SHP77 (cell line): ENCODE measurements at regions not wholly inside any gene's neighbourhood (a gene's known extent, or its start where the extent isn't known, plus 50 kb on each side); places are given as distances from the start of the nearest gene placed in this dataset.
"Not testable (repeated sequence)": the region's sequence is repeated elsewhere in the genome, so short reads cannot be mapped to it uniquely, and the experiment has no call there.

Source experiments
- DNase-seq, 2 experiments: peaks; one replicate each; lab custom pipeline; 2025; lab: John Stamatoyannopoulos, UW

- DNase-seq = no peak
Measured at GRCh38 chr5:45893309-45893708, 197.1 kb upstream of the HCN1 start.

GRCh38 chr5:45890441-45891080, 194.4 kb upstream of the HCN1 start:
- DNase-seq = not testable (repeated sequence)

DNA sequence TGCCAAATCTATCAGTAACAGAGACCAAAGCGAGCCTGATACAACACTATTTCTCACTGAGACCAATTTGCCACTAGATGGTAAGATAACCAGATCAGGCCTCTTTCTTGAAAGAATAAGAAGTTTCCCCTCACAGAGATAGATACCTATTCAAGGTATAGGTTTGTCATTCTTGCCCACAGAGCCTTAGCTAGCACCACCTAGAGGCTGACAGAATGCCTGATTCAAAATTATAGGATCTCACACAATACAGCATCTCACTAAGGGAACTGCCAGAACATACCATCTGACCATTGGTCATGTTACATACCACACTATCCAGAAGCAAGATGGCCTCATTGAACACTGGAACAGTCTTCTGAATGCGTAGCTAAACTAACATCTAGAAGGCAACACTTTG, 166.6 kb upstream of the HCN1 start:
- DNase-seq = no peak

- DNase-seq = no peak
Measured at GRCh38 chr5:45847877-45848276, 151.7 kb upstream of the HCN1 start.

GRCh38 chr5:45826055-45826454, 129.9 kb upstream of the HCN1 start:
- DNase-seq = no peak

DNA sequence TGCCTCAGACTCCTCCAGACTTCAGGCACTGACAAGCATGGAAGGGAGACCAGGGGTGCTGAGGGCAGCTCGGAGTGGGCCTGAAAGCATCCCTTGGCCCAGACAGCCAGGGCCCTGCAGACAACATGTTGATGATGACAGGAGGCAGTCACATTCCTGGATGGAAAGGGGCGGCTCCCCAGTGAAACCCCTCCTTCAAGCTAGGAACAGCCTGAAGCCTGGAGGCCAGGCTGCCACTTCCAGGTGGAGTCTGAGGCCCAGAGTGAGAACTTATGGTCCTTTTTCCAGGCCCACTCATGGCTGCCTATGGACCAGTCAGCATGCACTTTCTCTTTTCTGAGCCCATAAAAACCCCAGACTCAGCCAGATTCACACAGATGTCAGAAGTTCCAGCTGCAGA, 104.2 kb upstream of the HCN1 start:
- no peak for DNase-seq

DNA sequence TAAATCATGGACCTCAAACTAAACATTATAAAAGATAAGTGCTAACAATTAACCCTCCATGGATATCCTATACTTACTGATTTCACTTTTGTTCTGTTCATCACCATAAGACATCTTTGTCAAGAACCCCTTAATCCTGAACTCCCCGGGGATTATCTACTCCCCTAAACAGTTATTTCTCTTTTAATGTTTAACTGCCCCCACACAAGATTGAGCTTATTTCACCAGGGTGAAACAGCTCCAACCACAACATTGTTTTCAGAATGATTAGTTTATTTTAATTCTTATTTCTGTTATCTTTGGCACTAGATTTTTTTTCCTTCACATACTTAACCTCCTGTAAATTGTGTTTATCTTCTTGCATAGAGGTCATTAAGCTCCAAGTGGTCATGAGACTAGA, 103.2 kb upstream of the HCN1 start:
- no peak for DNase-seq

DNA sequence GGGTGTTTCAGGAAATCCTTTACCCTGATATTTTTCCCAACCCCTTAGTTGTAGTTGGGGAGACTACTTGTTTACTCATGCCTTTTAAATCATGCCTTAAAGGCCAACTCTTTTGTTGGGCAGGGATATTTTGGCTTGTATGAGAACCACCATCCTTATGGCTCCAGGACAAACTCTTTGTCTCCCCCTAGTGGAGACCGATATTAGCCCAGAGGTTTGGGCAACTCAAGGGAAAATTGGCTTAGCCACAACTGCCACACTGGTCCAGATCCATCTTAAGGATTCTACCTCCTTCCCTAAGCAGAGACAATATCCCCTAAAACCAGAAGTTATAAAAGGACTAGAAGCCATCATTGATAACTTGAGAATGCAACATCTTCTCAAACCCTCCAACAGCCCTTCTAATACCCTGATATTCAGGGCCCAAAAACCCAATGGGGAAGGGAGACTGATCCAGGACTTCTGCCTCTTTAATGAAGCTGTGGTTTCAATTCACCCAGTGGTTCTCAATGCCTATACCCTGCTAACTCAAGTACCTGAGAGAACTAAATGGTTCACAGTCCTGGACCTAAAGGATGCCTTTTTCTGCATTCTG, 100.9 kb upstream of the HCN1 start:
- peak in 1 of 2 experiments; percentile 4 for DNase-seq

DNA sequence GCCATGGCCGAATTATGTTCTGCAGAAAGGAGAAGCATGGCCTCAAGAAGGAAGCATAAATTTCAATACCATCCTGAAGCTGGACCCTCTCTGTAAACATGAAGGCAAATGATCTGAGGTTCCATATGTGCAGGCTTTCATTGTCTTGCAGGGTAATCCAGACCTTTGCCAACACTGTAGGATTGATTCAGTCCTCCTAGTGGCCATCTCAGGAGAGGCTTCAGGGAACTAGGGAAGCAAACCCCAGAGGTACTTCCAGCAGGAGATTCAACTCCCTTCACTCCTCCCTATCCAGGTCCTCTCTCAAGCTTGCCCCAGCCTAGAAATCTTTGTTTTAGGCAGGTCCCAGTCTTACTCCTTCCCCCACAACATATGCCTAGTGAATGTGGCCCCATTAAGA, 99.3 kb upstream of the HCN1 start:
- no peak for DNase-seq

GRCh38 chr5:45793638-45794532, 97.7 kb upstream of the HCN1 start:
- DNase-seq = no peak

- DNase-seq = no peak
Measured at GRCh38 chr5:45779874-45780671, 83.9 kb upstream of the HCN1 start.

DNA sequence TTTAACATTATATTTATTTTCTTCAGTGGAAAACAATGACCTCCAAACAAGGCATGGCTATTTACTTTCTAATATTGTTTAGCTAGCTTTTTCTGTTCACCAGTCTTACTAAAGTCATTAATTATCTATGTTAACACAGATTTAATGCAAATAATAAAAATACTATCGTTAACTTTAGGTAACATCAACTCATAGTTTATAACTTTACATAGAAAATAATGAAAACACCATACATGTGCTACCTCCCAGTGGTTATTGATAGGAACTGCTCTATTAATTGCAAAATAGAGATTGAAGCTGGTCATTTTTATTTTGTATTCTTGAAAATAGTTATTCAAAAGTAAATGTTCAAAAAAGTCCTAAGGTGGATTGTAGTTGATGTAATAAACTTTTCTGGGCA, 78.3 kb upstream of the HCN1 start:
- peak in 1 of 2 experiments; percentile 9 for DNase-seq

- DNase-seq = no peak
Measured at GRCh38 chr5:45772402-45772801, 76.2 kb upstream of the HCN1 start.

GRCh38 chr5:45765561-45765960, 69.4 kb upstream of the HCN1 start:
- DNase-seq = no peak

- DNase-seq = no peak
Measured at GRCh38 chr5:45750574-45750973, 54.4 kb upstream of the HCN1 start.

- peak; percentile 28 to 57 for DNase-seq
Measured at GRCh38 chr5:45748511-45748910, 52.3 kb upstream of the HCN1 start.
